H9 (cell line): ENCODE measurements at regions not wholly inside any gene's neighbourhood (a gene's known extent, or its start where the extent isn't known, plus 50 kb on each side); places are given as distances from the start of the nearest gene placed in this dataset.
"Not testable (repeated sequence)": the region's sequence is repeated elsewhere in the genome, so short reads cannot be mapped to it uniquely, and the experiment has no call there.

Experiments
- DNase-seq: peaks from one replicate; pipeline ENCODE4 v3.0.0-alpha.2; 2017
- H2AFZ ChIP-seq: one replicate; pipeline ENCODE4 v1.6.1; 2013; ENCODE audit warnings: mild to moderate bottlenecking, low read length, control low read depth, moderate library complexity
- H2AK5ac ChIP-seq: 2 replicates; pipeline ENCODE4 v1.6.1; 2013; ENCODE audit warnings: low read length, control low read depth, mixed read lengths; ENCODE audit not compliant: insufficient read length
- H2BK120ac ChIP-seq: one replicate; pipeline ENCODE4 v1.6.1; 2013; ENCODE audit warnings: low read depth, mild to moderate bottlenecking, low read length, control low read depth, inconsistent platforms; ENCODE audit not compliant: poor library complexity, severe bottlenecking
- H2BK12ac ChIP-seq: 2 replicates; pipeline ENCODE4 v1.6.1; 2013; ENCODE audit warnings: low read length, control low read depth, mixed read lengths, low read depth; ENCODE audit not compliant: insufficient read length
- H2BK15ac ChIP-seq: 2 replicates; pipeline ENCODE4 v1.6.1; 2013; ENCODE audit warnings: low read depth, low read length, control low read depth
- H2BK20ac ChIP-seq: one replicate; pipeline ENCODE4 v1.6.1; 2013; ENCODE audit warnings: low read depth, mild to moderate bottlenecking, low read length, control low read depth, inconsistent platforms; ENCODE audit not compliant: poor library complexity, severe bottlenecking
- H2BK5ac ChIP-seq: 2 replicates; pipeline ENCODE4 v1.6.1; 2013; ENCODE audit warnings: low read length, control low read depth, mixed read lengths; ENCODE audit not compliant: insufficient read length
- H3K14ac ChIP-seq: 2 replicates; pipeline ENCODE4 v1.6.1; 2013; ENCODE audit warnings: low read length, control low read depth; ENCODE audit not compliant: insufficient read depth
- H3K18ac ChIP-seq: 2 replicates; pipeline ENCODE4 v1.6.1; 2013; ENCODE audit warnings: low read depth, mild to moderate bottlenecking, mixed read lengths, low read length, control low read depth; ENCODE audit not compliant: insufficient read length
- H3K23ac ChIP-seq: 2 replicates; pipeline ENCODE4 v1.6.1; 2013; ENCODE audit warnings: low read length, control low read depth, mixed read lengths, low read depth; ENCODE audit not compliant: insufficient read length
- H3K23me2 ChIP-seq: 2 replicates; pipeline ENCODE4 v1.6.1; 2013; ENCODE audit warnings: low read depth, mild to moderate bottlenecking, mixed read lengths, low read length, control low read depth; ENCODE audit not compliant: insufficient read length, poor library complexity, severe bottlenecking
- H3K27ac ChIP-seq: 2 replicates; pipeline ENCODE4 v1.5.1; 2013; ENCODE audit warnings: low read length, control low read depth, mixed read lengths, low read depth; ENCODE audit not compliant: insufficient read length
- H3K27me3 ChIP-seq: 2 replicates; pipeline ENCODE4 v1.6.1; 2013; ENCODE audit warnings: low read length, control low read depth, inconsistent platforms; ENCODE audit not compliant: insufficient read depth
- H3K4ac ChIP-seq: 2 replicates; pipeline ENCODE4 v1.6.1; 2013; ENCODE audit warnings: low read depth, mild to moderate bottlenecking, control low read depth, inconsistent platforms, low read length, moderate library complexity
- H3K4me1 ChIP-seq: 2 replicates; pipeline ENCODE4 v1.6.1; 2013; ENCODE audit warnings: low read length, control low read depth, inconsistent platforms; ENCODE audit not compliant: insufficient read depth
- H3K4me2 ChIP-seq: 2 replicates; pipeline ENCODE4 v1.6.1; 2013; ENCODE audit warnings: low read length, control low read depth, mixed read lengths; ENCODE audit not compliant: insufficient read length, insufficient read depth
- H3K56ac ChIP-seq: 2 replicates; pipeline ENCODE4 v1.6.1; 2013; ENCODE audit warnings: low read depth, mild to moderate bottlenecking, mixed read lengths, low read length, control low read depth; ENCODE audit not compliant: insufficient read length
- H3K79me1 ChIP-seq: 2 replicates; pipeline ENCODE4 v1.6.1; 2013; ENCODE audit warnings: low read depth, mild to moderate bottlenecking, moderate library complexity, low read length, control low read depth, inconsistent platforms; ENCODE audit not compliant: insufficient read depth, poor library complexity, severe bottlenecking
- H3K79me2 ChIP-seq: 2 replicates; pipeline ENCODE4 v1.6.1; 2013; ENCODE audit warnings: low read length, control low read depth, inconsistent platforms; ENCODE audit not compliant: insufficient read depth
- H3K9ac ChIP-seq: 2 replicates; pipeline ENCODE4 v1.6.1; 2013; ENCODE audit warnings: low read length, control low read depth, mixed read lengths; ENCODE audit not compliant: insufficient read length; ENCODE audit errors: extremely low read depth
- H3K9me3 ChIP-seq: one replicate; pipeline ENCODE4 v1.6.1; 2013; ENCODE audit warnings: low read depth, low read length, inconsistent platforms; ENCODE audit not compliant: control insufficient read depth
- H3T11ph ChIP-seq: one replicate; pipeline ENCODE4 v1.6.1; 2013; ENCODE audit warnings: mild to moderate bottlenecking, low read length, control low read depth, inconsistent platforms
- H4K20me1 ChIP-seq: one replicate; pipeline ENCODE4 v1.6.1; 2013; ENCODE audit not compliant: control insufficient read depth, insufficient read length, insufficient read depth
- H4K5ac ChIP-seq: 2 replicates; pipeline ENCODE4 v1.6.1; 2013; ENCODE audit warnings: low read depth, mild to moderate bottlenecking, mixed read lengths, low read length, control low read depth; ENCODE audit not compliant: insufficient read length
- H4K8ac ChIP-seq: replicated peaks from 2 replicates; pipeline ENCODE4 v1.6.1; 2013; ENCODE audit warnings: low read length, control low read depth, mixed read lengths, low read depth; ENCODE audit not compliant: insufficient read length
- H4K91ac ChIP-seq: 2 replicates; pipeline ENCODE4 v1.6.1; 2013; ENCODE audit warnings: low read depth, mild to moderate bottlenecking, moderate library complexity, mixed read lengths, low read length, control low read depth; ENCODE audit not compliant: insufficient read length
- H3K27ac Mint-ChIP-seq, 3 experiments: 2 replicates in 2 of 3; 3 replicates in 1 of 3; pipeline ENCODE4 v1.8.0; 2020 to 2021; ENCODE audit warnings: mixed read lengths in 3 of 3, mild to moderate bottlenecking in 1 of 3, moderate library complexity in 1 of 3
- H3K27me3 Mint-ChIP-seq: 2 replicates; pipeline ENCODE4 v1.8.0; 2021; ENCODE audit warnings: low read depth, mild to moderate bottlenecking, moderate library complexity, mixed read lengths
- H3K36me3 Mint-ChIP-seq, 3 experiments: 2 replicates in 2 of 3; 3 replicates in 1 of 3; pipeline ENCODE4 v1.8.0; 2020 to 2021; ENCODE audit warnings: low read depth in 3 of 3, mixed read lengths in 3 of 3; ENCODE audit not compliant: insufficient read depth in 1 of 3
- H3K4me1 Mint-ChIP-seq, 2 experiments: 2 replicates each; pipeline ENCODE4 v1.8.0; 2020; ENCODE audit warnings: mixed read lengths in 2 of 2
- H3K4me3 Mint-ChIP-seq, 2 experiments: 2 replicates in 1 of 2; 3 replicates in 1 of 2; pipeline ENCODE4 v1.8.0; 2020 to 2021; ENCODE audit warnings: mild to moderate bottlenecking in 2 of 2, mixed read lengths in 2 of 2, moderate library complexity in 1 of 2
- H3K9me3 Mint-ChIP-seq, 2 experiments: 2 replicates in 1 of 2; 3 replicates in 1 of 2; pipeline ENCODE4 v1.8.0; 2020; ENCODE audit warnings: mild to moderate bottlenecking in 2 of 2, mixed read lengths in 2 of 2, moderate library complexity in 1 of 2
- WGBS: extraction: QIAGEN DNeasy Blood & Tissue Kit; methylation state at CpG from one replicate; pipeline ENCODE4 v1.1.7; 2013; ENCODE audit warnings: missing lambda C conversion rate, low lambda C conversion rate, mixed read lengths; ENCODE audit not compliant: insufficient read length; ENCODE audit errors: extremely low coverage; 5-methylcytosine and 5-hydroxymethylcytosine counted together

DNA sequence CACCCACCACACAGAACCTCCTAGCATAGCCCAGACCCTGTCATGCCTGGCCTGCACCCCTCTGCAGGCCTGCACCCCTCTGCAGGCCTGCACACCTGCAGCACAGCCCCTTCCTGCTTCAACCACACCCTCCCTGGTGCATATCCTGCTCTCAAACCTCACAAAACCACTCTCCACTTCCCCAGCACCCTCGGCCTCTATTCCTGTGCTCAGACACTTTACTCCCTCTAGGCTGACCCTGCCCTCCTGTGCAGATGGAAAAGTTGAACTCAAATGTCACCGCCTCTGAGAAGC is 292.0 kb downstream of the GOLGA6L6 start:
- H3K4me1 ChIP-seq, H3K4ac ChIP-seq, H2BK5ac ChIP-seq, H3K79me2 ChIP-seq, DNase-seq, H3K79me1 ChIP-seq, H3K23me2 ChIP-seq, H3K27ac Mint-ChIP-seq, H3K4me1 Mint-ChIP-seq, H3K18ac ChIP-seq, H3K27me3 ChIP-seq, H3K9ac ChIP-seq, H3K27ac ChIP-seq, H3T11ph ChIP-seq, H3K56ac ChIP-seq, H4K91ac ChIP-seq, H2BK20ac ChIP-seq, H3K4me3 Mint-ChIP-seq, H4K20me1 ChIP-seq, H3K4me2 ChIP-seq, H2AK5ac ChIP-seq, H3K14ac ChIP-seq, H2BK12ac ChIP-seq, H2BK120ac ChIP-seq, H4K5ac ChIP-seq, H4K8ac ChIP-seq, H3K23ac ChIP-seq, H2AFZ ChIP-seq, H2BK15ac ChIP-seq: not testable (repeated sequence)
- H3K9me3 ChIP-seq = peaks cover 94% of the 10 kb centered on the region
- peaks cover 17 to 48% (median 32%) of the 10 kb centered on the region in 3 experiments for H3K36me3 Mint-ChIP-seq
- H3K27me3 Mint-ChIP-seq = peaks cover 16% of the 10 kb centered on the region
- WGBS = no CpG with 5 or more reads among the region's 2 CpGs
- peaks cover 64 to 65% of the 10 kb centered on the region in 2 experiments for H3K9me3 Mint-ChIP-seq

GRCh38 chr15:20248434-20248833 is 293.2 kb downstream of the GOLGA6L6 start:
- not testable (repeated sequence) for H4K8ac ChIP-seq, H2BK12ac ChIP-seq, H3K27me3 ChIP-seq, H3K79me1 ChIP-seq, H3K9ac ChIP-seq, H3K23me2 ChIP-seq, H3K23ac ChIP-seq, H3K79me2 ChIP-seq, DNase-seq, H3K4me2 ChIP-seq, H2AFZ ChIP-seq, H3K4me1 Mint-ChIP-seq, H2AK5ac ChIP-seq, H3K27ac Mint-ChIP-seq, H3K4ac ChIP-seq, H3K18ac ChIP-seq, H3K14ac ChIP-seq, H3K27ac ChIP-seq, H2BK120ac ChIP-seq, H3K4me3 Mint-ChIP-seq, H4K5ac ChIP-seq, H2BK20ac ChIP-seq, H2BK15ac ChIP-seq, H3T11ph ChIP-seq, H4K91ac ChIP-seq, H3K4me1 ChIP-seq, H4K20me1 ChIP-seq, H2BK5ac ChIP-seq, H3K56ac ChIP-seq
- peaks cover 16% of the 10 kb centered on the region for H3K27me3 Mint-ChIP-seq
- H3K9me3 ChIP-seq = peaks cover 98% of the 10 kb centered on the region
- peaks cover 22 to 45% (median 28%) of the 10 kb centered on the region in 3 experiments for H3K36me3 Mint-ChIP-seq
- peaks cover 55 to 56% of the 10 kb centered on the region in 2 experiments; a peak in 4 of 5 replicates for H3K9me3 Mint-ChIP-seq
- no CpG with 5 or more reads among the region's 4 CpGs for whole genome bisulfite sequencing
